HG03045 (cell line): ENCODE measurements at regions not wholly inside any gene's neighbourhood (a gene's known extent, or its start where the extent isn't known, plus 50 kb on each side); places are given as distances from the start of the nearest gene placed in this dataset.
"Not testable (repeated sequence)": the region's sequence is repeated elsewhere in the genome, so short reads cannot be mapped to it uniquely, and the experiment has no call there.

Experiments
- ATAC-seq: cut with Tn5 transposase; IDR thresholded peaks from one replicate; pipeline ENCODE4 v1.9.1; 2021; ENCODE audit warnings: mild to moderate bottlenecking, moderate library complexity; ENCODE audit not compliant: unreplicated experiment

GRCh38 chr13:18248533-18249240 is 932.9 kb downstream of the TUBA3C start:
- not testable (repeated sequence) for ATAC-seq

DNA sequence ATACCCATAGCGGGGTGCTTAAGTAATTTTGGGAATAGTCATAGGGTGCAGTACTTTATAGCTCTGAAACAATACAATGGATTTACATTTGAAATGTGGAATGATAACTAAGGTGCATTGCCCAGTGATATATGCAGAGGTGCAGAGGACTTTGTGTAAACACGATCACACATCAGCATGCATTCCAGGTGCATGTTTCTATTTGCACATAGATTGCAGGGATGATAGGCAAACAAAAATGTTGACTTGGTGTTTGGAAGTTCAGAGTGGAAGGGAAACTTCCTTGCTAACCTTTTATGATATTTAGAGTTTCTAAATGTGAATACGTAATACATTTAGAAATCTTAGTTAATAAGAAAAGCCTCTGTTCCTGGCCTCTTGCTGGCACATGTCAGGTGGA is 941.5 kb downstream of the TUBA3C start:
- ATAC-seq: not testable (repeated sequence)

DNA sequence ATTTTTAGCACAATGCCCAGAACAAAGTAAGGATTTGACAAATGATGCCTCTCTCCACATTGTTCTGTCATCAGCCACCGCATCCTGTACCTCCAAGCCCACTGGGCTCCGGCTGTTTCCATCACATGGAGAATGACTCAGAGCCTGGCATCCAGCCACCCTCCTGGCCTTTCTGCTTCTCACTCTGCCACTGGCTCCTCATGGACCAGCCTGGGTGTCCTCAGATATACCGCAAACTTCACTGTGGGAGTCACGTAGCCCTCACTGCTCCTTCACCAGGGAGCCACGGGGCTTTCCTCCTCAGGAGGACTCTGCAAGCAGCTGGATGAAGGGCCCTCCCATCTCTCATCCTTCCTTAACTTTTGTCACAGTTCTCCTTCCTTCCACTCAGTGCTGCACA is 943.0 kb downstream of the TUBA3C start:
- ATAC-seq: not testable (repeated sequence)

- no peak for ATAC-seq
Measured at GRCh38 chr13:18236528-18236815, 945.2 kb downstream of the TUBA3C start.

DNA sequence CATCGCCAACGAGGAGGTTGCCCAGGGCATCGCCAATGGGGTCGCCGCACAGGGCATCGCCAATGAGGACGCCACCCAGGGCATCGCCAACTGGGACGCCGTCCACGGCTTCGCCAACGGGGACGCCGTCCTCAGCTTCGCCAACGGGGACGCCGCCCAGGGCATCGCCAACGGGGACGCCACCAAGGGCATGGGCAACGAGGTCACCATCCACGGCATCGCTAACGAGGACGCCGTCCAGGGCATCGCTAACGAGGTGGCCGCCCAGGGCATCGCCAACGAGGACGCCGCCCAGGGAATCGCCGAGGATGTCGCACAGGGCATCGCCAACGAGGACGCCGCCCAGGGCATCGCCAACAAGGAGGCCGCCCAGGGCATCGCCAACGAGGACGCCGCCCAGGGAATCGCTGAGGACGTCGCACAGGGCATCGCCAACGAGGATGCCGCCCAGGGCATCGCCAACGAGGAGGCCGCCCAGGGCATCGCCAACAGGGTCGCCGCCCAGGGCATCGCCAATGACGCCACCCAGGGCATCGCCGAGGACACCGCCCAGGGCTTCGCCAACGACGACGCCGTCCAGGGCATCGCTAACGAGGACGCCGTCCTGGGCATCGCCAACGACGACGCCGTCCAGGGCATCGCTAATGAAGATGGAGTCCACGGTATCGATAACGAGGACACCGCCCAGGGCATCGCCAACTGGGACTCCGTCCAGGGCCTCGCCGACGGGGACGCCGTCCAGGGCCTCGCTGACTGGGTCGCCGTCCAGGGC is 945.7 kb downstream of the TUBA3C start:
- ATAC-seq: no peak

DNA sequence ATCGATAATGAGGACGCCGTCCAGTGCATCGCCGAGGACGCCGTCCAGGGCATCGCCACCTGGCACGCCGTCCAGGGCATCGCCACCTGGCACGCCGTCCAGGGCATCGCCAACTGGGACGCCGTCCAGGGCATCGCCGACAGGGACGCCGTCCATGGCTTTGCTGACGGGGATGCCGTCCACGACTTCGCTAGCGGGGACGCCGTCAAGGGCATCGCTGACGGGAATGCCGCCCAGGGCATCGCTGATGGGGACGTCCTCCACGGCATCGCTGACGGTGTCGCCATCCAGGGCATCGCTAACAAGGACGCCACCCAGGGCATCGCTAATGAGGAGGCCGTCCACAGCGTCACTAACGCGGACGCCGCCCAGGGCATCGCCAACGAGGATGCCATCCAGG is 946.5 kb downstream of the TUBA3C start:
- no peak for ATAC-seq

DNA sequence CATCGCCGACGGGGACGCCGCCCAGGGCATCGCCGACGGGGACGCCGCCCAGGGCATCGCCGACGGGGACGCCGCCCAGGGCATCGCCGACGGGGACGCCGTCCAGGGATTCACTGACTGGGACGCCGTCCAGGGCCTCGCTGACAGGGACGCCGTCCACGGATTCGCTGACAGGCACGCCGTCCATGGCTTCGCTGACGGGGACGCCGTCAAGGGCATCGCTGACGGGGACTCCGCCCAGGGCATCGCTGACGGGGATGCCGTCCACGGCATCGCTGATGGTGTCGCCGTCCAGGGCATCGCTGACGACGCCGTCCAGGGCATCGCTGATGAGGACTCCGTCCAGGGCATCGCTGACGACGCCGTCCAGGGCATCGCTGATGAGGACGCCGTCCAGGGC is 947.2 kb downstream of the TUBA3C start:
- not testable (repeated sequence) for ATAC-seq

DNA sequence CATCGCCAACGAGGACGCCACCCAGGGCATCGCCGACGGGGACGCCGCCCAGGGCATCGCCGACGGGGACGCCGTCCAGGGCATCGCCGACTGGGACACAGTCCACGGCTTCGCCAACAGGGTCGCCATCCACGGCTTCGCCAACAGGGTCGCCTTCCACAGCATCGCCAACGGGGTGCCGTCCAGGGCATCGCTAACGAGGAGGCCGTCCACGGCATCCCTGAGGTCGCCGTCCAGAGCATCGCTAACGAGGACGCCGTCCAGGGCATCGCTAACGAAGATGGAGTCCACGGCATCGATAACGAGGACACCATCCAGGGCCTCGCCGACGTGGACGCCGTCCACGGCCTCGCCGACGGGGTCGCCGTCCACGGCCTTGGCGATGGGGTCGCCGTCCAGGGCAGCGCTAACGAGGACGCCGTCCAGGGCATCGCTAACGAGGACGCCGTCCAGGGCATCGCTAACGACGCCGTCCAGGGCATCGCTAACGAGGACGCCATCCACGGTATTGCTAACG is 947.8 kb downstream of the TUBA3C start:
- no peak for ATAC-seq

DNA sequence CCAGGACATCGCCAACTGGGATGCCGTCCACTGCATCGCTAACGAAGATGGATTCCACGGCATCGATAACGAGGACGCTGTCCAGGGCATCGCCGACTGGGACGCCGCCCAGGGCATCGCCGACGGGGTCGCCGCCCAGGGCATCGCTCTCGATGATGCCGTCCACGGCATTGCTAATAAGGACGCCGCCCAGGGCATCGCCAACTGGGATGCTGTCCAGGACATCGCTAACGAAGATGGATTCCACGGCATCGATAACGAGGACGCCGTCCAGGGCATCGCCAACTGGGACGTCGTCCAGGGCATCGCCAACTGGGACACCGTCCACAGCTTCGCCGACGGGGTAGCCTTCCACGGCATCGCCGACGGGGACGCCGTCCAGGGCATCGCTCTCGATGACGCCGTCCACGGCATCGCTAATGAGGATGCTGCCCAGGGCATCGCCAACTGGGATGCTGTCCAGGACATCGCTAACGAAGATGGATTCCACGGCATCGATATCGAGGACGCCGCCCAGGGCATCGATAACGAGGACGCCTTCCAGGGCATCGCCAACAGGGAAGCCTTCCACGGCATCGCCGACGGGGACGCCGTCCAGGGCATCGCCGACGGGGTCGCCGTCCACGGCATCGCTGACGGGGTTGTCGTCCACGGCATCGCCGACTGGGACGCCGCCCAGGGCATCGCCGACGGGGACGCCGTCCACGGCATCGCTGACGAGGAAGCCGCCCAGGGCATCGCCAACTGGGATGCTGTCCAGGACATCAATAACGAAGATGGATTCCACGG is 948.4 kb downstream of the TUBA3C start:
- ATAC-seq: no peak

- ATAC-seq: no peak
Measured at GRCh38 chr13:18232298-18232993, 949.2 kb downstream of the TUBA3C start.

GRCh38 chr13:18224411-18224810 is 957.2 kb downstream of the TUBA3C start:
- not testable (repeated sequence) for ATAC-seq

DNA sequence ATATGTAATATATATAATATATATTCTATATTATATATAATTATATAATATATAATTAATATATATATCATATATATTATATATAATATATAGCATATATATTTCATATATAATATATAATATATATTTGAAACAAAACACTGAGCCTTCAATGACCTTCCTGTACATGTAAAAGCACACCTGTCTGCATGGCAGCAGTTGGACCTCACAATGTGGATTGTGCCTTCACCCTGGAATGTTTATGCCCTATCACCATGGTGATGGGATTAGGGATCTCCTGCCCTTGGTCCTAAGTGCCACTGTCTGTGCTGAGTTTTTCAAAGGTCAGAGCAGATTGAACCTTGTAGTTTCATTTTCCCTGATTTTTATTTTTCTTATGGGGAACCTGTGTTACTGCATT is 966.9 kb downstream of the TUBA3C start:
- ATAC-seq: not testable (repeated sequence)

GRCh38 chr13:18213511-18213910 is 968.1 kb downstream of the TUBA3C start:
- not testable (repeated sequence) for ATAC-seq

- ATAC-seq: peak; percentile 36
Measured at GRCh38 chr13:18212873-18213272, 968.8 kb downstream of the TUBA3C start.

GRCh38 chr13:18211752-18212560 is 969.7 kb downstream of the TUBA3C start:
- ATAC-seq: peak; percentile 88

GRCh38 chr13:18204614-18205178 is 976.9 kb downstream of the TUBA3C start:
- ATAC-seq: not testable (repeated sequence)

DNA sequence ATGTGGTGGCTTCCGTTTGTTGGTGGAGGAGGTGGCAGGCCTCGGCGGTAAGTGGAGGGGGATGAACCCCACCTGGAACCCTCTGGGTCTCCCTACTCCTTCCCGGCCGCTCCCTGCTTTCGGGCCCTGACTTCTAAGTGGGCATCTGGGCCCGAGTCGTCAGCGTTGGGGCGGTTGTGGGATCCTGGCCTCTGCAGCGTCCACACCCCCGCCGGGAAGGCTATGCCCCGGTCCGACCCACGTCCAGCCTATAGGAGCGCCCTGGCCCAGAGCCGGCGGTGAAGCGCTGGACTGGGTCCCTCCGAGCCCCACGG is 986.3 kb downstream of the TUBA3C start:
- not testable (repeated sequence) for ATAC-seq

DNA sequence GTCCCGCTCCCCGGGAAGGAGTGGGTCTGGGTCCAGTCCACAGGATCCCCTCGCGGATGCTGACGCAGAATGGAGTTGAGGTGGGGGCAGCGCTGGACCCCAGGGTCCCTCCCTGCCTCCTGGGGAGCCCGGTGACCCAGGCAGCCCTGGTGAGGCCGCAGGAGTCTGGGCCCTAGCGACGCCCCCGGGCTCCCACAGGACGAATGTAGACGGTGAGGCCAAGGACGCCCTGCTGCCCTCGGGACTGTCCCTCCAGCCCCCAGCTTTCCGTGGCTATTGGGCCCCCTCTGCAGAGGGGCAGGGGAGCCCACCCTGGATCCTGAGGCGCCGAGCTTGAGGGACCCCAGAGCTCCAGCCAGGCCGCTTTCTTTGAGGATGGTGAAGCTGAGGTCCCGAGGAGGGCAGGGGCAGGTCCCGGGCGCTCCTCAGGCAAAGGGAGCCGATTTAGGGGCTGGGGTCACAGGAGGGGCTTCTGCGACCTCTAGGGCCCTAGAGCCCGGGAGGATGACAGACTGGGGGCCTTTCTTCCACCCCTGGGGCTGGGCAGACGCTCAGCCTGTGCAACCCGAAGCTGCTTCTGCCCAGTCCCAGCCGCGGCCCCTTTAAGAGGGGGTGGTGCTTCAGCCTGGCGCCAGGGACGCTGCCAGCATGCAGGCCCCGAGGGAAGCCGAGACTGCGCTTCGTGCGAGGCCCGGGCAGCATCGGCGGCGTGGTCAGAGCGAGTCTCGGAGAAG is 986.8 kb downstream of the TUBA3C start:
- not testable (repeated sequence) for ATAC-seq

DNA sequence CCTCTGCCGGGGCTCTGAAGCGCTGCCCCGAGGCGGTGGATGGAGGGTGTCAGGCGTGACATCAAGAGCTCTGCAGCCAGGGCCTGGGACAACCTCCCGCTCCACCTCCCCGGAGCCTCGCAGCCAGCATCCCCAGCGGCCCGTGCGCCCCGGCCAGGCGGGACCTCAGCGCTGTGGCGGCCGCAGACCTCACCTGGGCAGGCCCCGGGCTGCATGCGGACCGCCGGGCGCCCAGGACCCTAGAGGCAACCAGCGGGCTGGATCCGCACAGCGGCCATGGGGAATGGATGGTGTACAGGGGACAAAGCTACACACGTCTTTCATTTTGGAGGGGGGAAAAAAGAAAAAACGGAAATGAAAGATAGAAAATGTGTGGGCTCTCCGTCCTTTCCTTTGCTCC is 987.5 kb downstream of the TUBA3C start:
- ATAC-seq: not testable (repeated sequence)
